Spinal cord (tissue), 9 donors: ENCODE measurements at regions not wholly inside any gene's neighbourhood (a gene's known extent, or its start where the extent isn't known, plus 50 kb on each side); places are given as distances from the start of the nearest gene placed in this dataset.
A peak's percentile ranks its signal among the peaks of the same experiment; 100 is the strongest.

Experiments used
- DNase-seq, 6 donors: peaks; one replicate each; pipeline versions ENCODE4 v3.0.0 to v3.0.0-alpha.2; 2013 to 2015; ENCODE audit warnings: low spot score in 6 of 6, low read depth in 4 of 6
- H3K27ac ChIP-seq: one replicate; pipeline ENCODE4 v1.5.1; 2013; ENCODE audit warnings: low read depth, low read length, control low read depth
- H3K27me3 ChIP-seq: one replicate; pipeline ENCODE4 v1.6.1; 2013; ENCODE audit warnings: low read length; ENCODE audit not compliant: control insufficient read depth, insufficient read depth
- H3K36me3 ChIP-seq: one replicate; pipeline ENCODE4 v1.6.1; 2013; ENCODE audit warnings: low read length; ENCODE audit not compliant: control insufficient read depth, insufficient read depth
- H3K4me1 ChIP-seq: one replicate; pipeline ENCODE4 v1.6.1; 2013; ENCODE audit warnings: low read length; ENCODE audit not compliant: control insufficient read depth, insufficient read depth
- H3K4me3 ChIP-seq: one replicate; pipeline ENCODE4 v1.5.1; 2013; ENCODE audit warnings: low read depth, low read length, control low read depth
- H3K9me3 ChIP-seq: one replicate; pipeline ENCODE4 v1.6.1; 2013; ENCODE audit warnings: low read length; ENCODE audit not compliant: control insufficient read depth, insufficient read depth
- WGBS: methylation state at CpG from one replicate; pipeline ENCODE4 v1.1.5; 2013; ENCODE audit warnings: missing lambda C conversion rate; ENCODE audit not compliant: insufficient coverage; 5-methylcytosine and 5-hydroxymethylcytosine counted together
- donor health status: healthy.

DNA sequence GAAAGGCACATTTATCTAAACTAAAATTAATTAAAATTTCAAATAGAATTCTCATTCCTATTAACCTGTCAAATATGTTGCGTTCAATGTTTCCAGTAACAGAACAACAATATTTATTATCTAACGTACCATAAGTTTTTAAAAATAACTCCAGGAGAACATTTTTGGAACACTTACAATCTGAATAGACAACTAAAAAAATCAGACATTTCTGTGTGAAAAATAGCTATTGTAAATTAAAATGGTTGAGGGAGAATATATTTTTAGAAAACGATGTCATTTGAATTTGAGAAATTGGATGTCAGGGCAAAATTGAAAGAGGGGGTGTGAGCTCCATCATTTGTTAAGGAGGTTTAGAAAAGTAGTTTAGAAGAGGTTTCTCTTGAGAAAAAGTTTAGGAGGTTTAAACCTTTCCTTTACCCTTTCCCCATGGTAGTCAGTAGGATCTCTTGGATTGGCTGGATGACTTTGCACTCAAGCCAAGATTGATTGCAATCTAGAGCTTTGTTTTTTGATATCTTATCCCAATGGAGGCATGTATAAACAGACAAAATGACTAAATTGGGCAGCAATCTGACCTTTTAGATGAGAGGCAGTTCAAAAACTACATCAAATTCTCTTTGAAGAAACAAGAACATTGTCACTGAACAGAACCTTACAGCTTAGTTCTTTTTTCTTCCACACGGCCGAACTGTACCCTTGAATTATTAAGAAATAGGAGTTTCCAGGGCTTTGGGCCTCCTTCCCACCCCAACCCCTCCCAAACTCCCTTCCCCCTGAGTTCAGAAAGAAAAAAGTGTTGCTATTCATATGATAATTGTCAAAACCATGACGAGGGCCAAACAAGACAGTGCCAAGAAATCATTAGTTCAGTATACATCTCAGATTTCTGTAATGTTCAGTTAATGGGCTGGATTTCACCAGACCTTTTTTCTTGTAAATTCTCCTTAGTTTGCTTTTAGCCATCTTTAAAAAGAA, 79.7 kb upstream of the CDIN1 start:
- no peak overlapping the region for H3K27ac ChIP-seq
- no peaks in the 10 kb centered on the region for H3K9me3 ChIP-seq
- peaks cover 4% of the 10 kb centered on the region for H3K27me3 ChIP-seq
- H3K36me3 ChIP-seq: no peaks in the 10 kb centered on the region
- no peaks in the 10 kb centered on the region for H3K4me1 ChIP-seq
- H3K4me3 ChIP-seq: no peak overlapping the region
- peak in 1 of 6 donors; percentile 77 for DNase-seq
- WGBS: 50% methylated on average over 1 of the region's 6 CpGs

DNA sequence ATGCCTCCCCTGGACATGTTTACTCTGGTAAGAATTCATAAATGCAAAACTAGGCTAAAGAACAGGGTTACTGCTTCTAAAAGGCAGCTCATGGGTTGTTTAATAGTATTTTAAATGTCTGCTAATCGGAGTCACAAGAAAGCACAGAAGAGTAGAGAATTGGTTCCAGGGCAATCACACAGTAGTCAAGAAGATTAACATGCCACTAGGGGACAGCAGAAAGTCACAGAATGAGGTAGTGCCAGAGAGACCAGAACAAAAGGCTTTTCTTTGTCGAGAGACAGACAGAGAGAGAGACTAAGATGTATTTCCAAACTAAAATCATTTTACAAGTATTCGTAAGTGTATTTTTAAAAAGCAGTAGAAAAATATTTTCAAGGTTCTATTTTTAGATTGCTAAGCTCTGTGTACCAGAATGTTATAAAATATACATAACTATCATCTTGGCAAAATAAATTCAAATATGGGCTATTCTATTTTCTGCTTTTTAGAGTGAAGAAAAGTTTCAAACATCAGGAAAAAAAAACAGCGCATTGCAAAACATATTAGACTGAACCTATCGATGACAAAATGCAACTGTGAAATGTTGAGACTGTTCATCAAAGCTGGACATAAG, 78.3 kb upstream of the CDIN1 start:
- peak; percentile 46 to 95 (median 66) for DNase-seq
- Histone ChIP-seq H3K36me3 (no peaks in the 10 kb centered on the region), H3K9me3 (no peaks in the 10 kb centered on the region), H3K4me3 (no peak overlapping the region), H3K4me1 (no peaks in the 10 kb centered on the region), H3K27ac (no peak overlapping the region), H3K27me3 (peaks cover 2% of the 10 kb centered on the region)
- 0% methylated on average over 1 of the region's 5 CpGs for WGBS

- no peak overlapping the region for H3K27ac ChIP-seq
- peaks cover 2% of the 10 kb centered on the region for H3K27me3 ChIP-seq
- no peaks in the 10 kb centered on the region for H3K4me1 ChIP-seq
- DNase-seq: peak in 1 of 6 donors; percentile 4
- WGBS: 40% methylated on average over 1 of the region's 1 CpG
- no peaks in the 10 kb centered on the region for H3K36me3 ChIP-seq
- no peak overlapping the region for H3K4me3 ChIP-seq
- H3K9me3 ChIP-seq: no peaks in the 10 kb centered on the region
Measured at GRCh38 chr15:36502509-36502908, 76.9 kb upstream of the CDIN1 start.

GRCh38 chr15:36506733-36507356, 72.6 kb upstream of the CDIN1 start:
- H3K4me3 ChIP-seq: no peak overlapping the region
- no peaks in the 10 kb centered on the region for H3K36me3 ChIP-seq
- H3K4me1 ChIP-seq: no peaks in the 10 kb centered on the region
- no CpG with 5 or more reads among the region's 3 CpGs for WGBS
- H3K27me3 ChIP-seq: peaks cover 2% of the 10 kb centered on the region
- DNase-seq: no peak
- H3K9me3 ChIP-seq: no peaks in the 10 kb centered on the region
- H3K27ac ChIP-seq: no peak overlapping the region

GRCh38 chr15:36507458-36507857, 72.0 kb upstream of the CDIN1 start:
- no CpG with 5 or more reads among the region's 1 CpG for WGBS
- no peak overlapping the region for H3K27ac ChIP-seq
- no peak overlapping the region for H3K4me3 ChIP-seq
- no peaks in the 10 kb centered on the region for H3K4me1 ChIP-seq
- peaks cover 2% of the 10 kb centered on the region for H3K27me3 ChIP-seq
- DNase-seq: no peak
- H3K36me3 ChIP-seq: no peaks in the 10 kb centered on the region
- H3K9me3 ChIP-seq: no peaks in the 10 kb centered on the region

DNA sequence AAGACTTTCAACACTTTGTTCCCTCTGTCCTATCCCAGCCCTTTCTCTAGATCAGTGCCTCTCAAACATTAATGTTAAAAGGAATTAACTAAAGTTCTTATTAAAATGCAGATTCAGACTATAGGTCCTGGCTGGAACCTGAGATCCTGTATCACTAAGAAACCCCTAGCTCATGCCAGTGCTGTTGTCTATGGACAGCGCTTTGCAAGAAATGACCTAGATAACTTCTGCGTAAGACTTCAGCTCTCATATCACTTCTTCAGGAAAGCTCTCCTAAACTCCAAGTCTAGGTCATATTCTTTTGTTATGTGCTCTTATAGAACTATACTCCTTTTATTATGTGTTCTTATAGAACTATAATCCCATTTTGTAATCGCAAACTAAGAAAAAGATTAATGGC, 67.8 kb upstream of the CDIN1 start:
- H3K9me3 ChIP-seq: no peaks in the 10 kb centered on the region
- no CpG with 5 or more reads among the region's 3 CpGs for WGBS
- H3K27me3 ChIP-seq: no peaks in the 10 kb centered on the region
- H3K4me1 ChIP-seq: no peaks in the 10 kb centered on the region
- H3K27ac ChIP-seq: no peak overlapping the region
- H3K4me3 ChIP-seq: no peak overlapping the region
- no peak for DNase-seq
- no peaks in the 10 kb centered on the region for H3K36me3 ChIP-seq

DNA sequence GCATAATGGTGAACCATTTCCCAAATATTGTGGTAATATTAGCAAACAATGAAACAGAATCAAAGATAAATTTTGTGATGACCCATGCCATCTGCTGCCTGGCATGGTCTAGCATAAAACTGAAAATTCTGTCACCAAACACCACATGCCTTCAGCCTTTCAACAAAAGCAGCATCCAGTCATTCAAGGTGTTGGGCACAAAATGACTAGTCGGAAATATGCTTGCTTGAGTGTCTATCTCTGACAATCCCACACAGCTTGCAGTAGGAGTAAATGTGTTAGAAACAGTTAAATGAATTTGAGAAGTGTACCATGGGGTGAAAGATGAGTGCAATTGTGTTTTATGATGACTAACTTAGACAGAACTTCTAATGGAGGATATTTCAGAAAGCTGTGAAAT, 61.7 kb upstream of the CDIN1 start:
- Histone ChIP-seq H3K27ac (no peak overlapping the region), H3K4me3 (no peak overlapping the region), H3K4me1 (no peaks in the 10 kb centered on the region), H3K9me3 (no peaks in the 10 kb centered on the region), H3K36me3 (no peaks in the 10 kb centered on the region), H3K27me3 (no peaks in the 10 kb centered on the region)
- no CpG with 5 or more reads among the region's 1 CpG for WGBS
- no peak for DNase-seq

- H3K36me3 ChIP-seq: no peaks in the 10 kb centered on the region
- no peaks in the 10 kb centered on the region for H3K4me1 ChIP-seq
- 90% methylated on average over 5 of the region's 6 CpGs for WGBS
- H3K9me3 ChIP-seq: no peaks in the 10 kb centered on the region
- DNase-seq: no peak
- H3K27me3 ChIP-seq: no peaks in the 10 kb centered on the region
- no peak overlapping the region for H3K27ac ChIP-seq
- no peak overlapping the region for H3K4me3 ChIP-seq
Measured at GRCh38 chr15:36519067-36519466, 60.4 kb upstream of the CDIN1 start.

- H3K36me3 ChIP-seq: no peaks in the 10 kb centered on the region
- no peaks in the 10 kb centered on the region for H3K9me3 ChIP-seq
- DNase-seq: no peak
- no CpG with 5 or more reads among the region's 3 CpGs for WGBS
- H3K27me3 ChIP-seq: no peaks in the 10 kb centered on the region
- no peak overlapping the region for H3K27ac ChIP-seq
- H3K4me3 ChIP-seq: no peak overlapping the region
- H3K4me1 ChIP-seq: no peaks in the 10 kb centered on the region
Measured at GRCh38 chr15:36525430-36525829, 54.0 kb upstream of the CDIN1 start.
